ENCODE measurements at regions not wholly inside any gene's neighbourhood (a gene's known extent, or its start where the extent isn't known, plus 50 kb on each side); places are given as distances from the start of the nearest gene placed in this dataset.
"Not testable (repeated sequence)": the region's sequence is repeated elsewhere in the genome, so short reads cannot be mapped to it uniquely, and the experiment has no call there.

DNA sequence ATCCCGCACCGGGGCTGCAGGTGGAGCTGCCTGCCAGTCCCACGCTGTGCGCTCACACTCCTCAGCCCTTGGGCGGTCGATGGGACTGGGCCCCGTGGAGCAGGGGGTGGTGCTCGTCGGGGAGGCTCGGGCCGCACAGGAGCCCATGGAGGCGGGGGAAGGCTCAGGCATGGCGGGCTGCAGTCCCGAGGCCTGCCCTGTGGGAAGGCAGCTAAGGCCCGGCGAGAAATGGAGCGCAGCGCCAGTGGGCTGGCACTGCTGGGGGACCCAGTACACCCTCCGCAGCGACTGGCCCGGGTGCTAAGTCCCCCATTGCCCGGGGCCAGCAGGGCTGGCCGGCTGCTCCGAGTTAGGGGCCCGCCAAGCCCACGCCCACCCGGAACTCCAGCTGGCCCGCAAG, 105.0 kb upstream of the ZNF516 start:
- H3K27ac Mint-ChIP-seq; H3K27me3 Mint-ChIP-seq (ENCODE audit: low read depth); H3K9me3 Mint-ChIP-seq; CTCF ChIA-PET; H3K36me3 Mint-ChIP-seq; ATAC-seq; H3K4me1 Mint-ChIP-seq; POLR2A ChIA-PET; H3K4me3 Mint-ChIP-seq; DNase-seq (ENCODE audit: low spot score): not testable (repeated sequence)

GRCh38 chr18:76594966-76595365, 99.9 kb upstream of the ZNF516 start:
- peaks cover 4% of the 10 kb centered on the region; the same call in 1 of the 2 replicates for H3K36me3 Mint-ChIP-seq
- DNase-seq (ENCODE audit: low spot score) (no peak), ATAC-seq (no peak)
- H3K27ac Mint-ChIP-seq: no peak overlapping the region
- H3K9me3 Mint-ChIP-seq: peaks cover 13% of the 10 kb centered on the region
- no peak overlapping the region for H3K4me3 Mint-ChIP-seq
- H3K4me1 Mint-ChIP-seq: peaks cover 19% of the 10 kb centered on the region
- TF ChIP-seq CDX4 (CRISPR knock-in tag; IDR thresholded peaks at IDR 0.05; ENCODE audit: borderline replicate concordance) (no peak), ETV6 (CRISPR knock-in tag; IDR thresholded peaks at IDR 0.05) (no peak), ZNF423 (CRISPR knock-in tag; IDR thresholded peaks at IDR 0.05) (no peak), SOX15 (CRISPR knock-in tag; IDR thresholded peaks at IDR 0.05) (no peak), KAT7 (CRISPR knock-in tag; IDR thresholded peaks at IDR 0.05; ENCODE audit: borderline replicate concordance) (no peak), ZNF263 (CRISPR knock-in tag; IDR thresholded peaks at IDR 0.05; ENCODE audit: low read depth) (no peak), TEAD4 (CRISPR knock-in tag; IDR thresholded peaks at IDR 0.05) (no peak), CREB1 (CRISPR knock-in tag; IDR thresholded peaks at IDR 0.05) (no peak), ATF1 (CRISPR knock-in tag; IDR thresholded peaks at IDR 0.05) (no peak)
- TF ChIP-seq, protein P1, sequence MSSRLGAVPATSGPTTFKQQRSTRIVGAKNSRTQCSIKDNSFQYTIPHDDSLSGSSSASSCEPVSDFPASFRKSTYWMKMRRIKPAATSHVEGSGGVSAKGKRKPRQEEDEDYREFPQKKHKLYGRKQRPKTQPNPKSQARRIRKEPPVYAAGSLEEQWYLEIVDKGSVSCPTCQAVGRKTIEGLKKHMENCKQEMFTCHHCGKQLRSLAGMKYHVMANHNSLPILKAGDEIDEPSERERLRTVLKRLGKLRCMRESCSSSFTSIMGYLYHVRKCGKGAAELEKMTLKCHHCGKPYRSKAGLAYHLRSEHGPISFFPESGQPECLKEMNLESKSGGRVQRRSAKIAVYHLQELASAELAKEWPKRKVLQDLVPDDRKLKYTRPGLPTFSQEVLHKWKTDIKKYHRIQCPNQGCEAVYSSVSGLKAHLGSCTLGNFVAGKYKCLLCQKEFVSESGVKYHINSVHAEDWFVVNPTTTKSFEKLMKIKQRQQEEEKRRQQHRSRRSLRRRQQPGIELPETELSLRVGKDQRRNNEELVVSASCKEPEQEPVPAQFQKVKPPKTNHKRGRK (CRISPR knock-in tag; IDR thresholded peaks at IDR 0.05; ENCODE audit: borderline replicate concordance): no peak
- CTCF ChIA-PET: interaction anchor here (0.7 kb wide), 1 partner anchor 115 kb away, joined by 3 read pairs; no protein-coding TSS in a partner anchor
- no peaks in the 10 kb centered on the region for H3K27me3 Mint-ChIP-seq (ENCODE audit: low read depth)
- POLR2A ChIA-PET: no interaction called here

- TF ChIP-seq USF1 (CRISPR knock-in tag; IDR thresholded peaks at IDR 0.05): no peak
- no peak for TF ChIP-seq TP53 (CRISPR knock-in tag; IDR thresholded peaks at IDR 0.05)
- no peak for TF ChIP-seq ZNF416 (CRISPR knock-in tag; IDR thresholded peaks at IDR 0.05)
- TF ChIP-seq EMX1 (CRISPR knock-in tag; IDR thresholded peaks at IDR 0.05): no peak
- no peak for TF ChIP-seq PREB (CRISPR knock-in tag; IDR thresholded peaks at IDR 0.05; ENCODE audit: borderline replicate concordance)
- TF ChIP-seq NR3C1 (CRISPR knock-in tag; conservative IDR thresholded peaks at IDR 0.05; ENCODE audit: low read depth): no peak
- TF ChIP-seq TEAD4 (CRISPR knock-in tag; IDR thresholded peaks at IDR 0.05): no peak
- TF ChIP-seq, protein P2, sequence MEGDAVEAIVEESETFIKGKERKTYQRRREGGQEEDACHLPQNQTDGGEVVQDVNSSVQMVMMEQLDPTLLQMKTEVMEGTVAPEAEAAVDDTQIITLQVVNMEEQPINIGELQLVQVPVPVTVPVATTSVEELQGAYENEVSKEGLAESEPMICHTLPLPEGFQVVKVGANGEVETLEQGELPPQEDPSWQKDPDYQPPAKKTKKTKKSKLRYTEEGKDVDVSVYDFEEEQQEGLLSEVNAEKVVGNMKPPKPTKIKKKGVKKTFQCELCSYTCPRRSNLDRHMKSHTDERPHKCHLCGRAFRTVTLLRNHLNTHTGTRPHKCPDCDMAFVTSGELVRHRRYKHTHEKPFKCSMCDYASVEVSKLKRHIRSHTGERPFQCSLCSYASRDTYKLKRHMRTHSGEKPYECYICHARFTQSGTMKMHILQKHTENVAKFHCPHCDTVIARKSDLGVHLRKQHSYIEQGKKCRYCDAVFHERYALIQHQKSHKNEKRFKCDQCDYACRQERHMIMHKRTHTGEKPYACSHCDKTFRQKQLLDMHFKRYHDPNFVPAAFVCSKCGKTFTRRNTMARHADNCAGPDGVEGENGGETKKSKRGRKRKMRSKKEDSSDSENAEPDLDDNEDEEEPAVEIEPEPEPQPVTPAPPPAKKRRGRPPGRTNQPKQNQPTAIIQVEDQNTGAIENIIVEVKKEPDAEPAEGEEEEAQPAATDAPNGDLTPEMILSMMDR (IDR thresholded peaks at IDR 0.05): no peak
- TF ChIP-seq JAZF1 (CRISPR knock-in tag; IDR thresholded peaks at IDR 0.05): no peak
- no peak for TF ChIP-seq MYBL2 (CRISPR knock-in tag; IDR thresholded peaks at IDR 0.05)
- TF ChIP-seq GRHL2 (CRISPR knock-in tag; IDR thresholded peaks at IDR 0.05; ENCODE audit: insufficient replicate concordance, severe bottlenecking): no peak
- Mint-ChIP-seq H3K4me3 (no peak overlapping the region), H3K4me1 (peaks cover 29% of the 10 kb centered on the region), H3K27me3 (ENCODE audit: low read depth) (no peaks in the 10 kb centered on the region), H3K27ac (no peak overlapping the region), H3K36me3 (peaks cover 4% of the 10 kb centered on the region; the same call in 1 of the 2 replicates), H3K9me3 (peaks cover 9% of the 10 kb centered on the region)
- POLR2A ChIA-PET: no interaction called here
- CTCF ChIA-PET: no interaction called here
- DNase-seq (ENCODE audit: low spot score) (no peak), ATAC-seq (no peak)
Measured at GRCh38 chr18:76593843-76594242, 98.8 kb upstream of the ZNF516 start.
